ENCODE measurements at regions not wholly inside any gene's neighbourhood (a gene's known extent, or its start where the extent isn't known, plus 50 kb on each side); places are given as distances from the start of the nearest gene placed in this dataset.

DNA sequence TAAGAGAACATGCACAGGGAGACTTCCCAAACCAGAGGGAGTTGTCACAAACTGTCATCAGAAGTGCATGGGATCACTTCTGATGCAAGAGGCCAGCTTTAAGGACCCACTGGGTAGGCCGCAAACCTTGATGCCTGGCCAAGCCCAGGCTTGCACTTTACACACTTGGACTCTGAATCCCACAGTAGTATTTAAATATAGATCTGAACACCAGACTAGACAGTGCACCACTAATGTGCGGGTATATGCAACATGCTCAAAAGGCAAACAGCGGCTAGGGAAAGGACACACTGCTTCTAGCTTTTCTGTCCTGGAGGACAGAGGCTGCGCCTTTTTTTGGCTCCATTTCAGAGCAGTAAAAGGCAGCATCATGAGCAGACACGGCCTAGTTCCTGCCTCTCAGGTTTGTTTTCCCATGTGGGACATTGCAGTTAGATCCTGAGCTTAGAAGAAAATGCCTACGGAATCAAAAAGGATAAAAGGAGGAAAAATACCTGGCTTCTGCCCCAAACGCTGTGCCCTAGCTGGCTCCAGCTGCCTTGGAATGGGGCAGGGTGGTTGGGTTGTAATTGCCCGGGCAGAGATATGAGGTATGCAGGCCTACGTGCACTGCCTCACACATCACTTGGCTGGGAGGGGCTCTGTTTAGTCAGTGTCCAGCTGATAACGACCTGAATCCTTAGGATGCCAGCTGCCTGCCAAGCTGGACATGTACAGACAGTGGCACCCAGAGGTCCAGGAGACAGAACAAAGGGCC, 84.5 kb upstream of the EGLN3 start:
- no peak for DNase-seq
- Histone ChIP-seq H3K36me3 (ENCODE audit: control insufficient read depth in 2 of 3, insufficient read depth in 3 of 3, low read length in 3 of 3) (no peaks in the 10 kb centered on the region), H3K9ac (ENCODE audit: low read length in 3 of 3) (no peak overlapping the region), H3K4me3 (ENCODE audit: low read length in 3 of 3) (no peak overlapping the region), H3K27me3 (ENCODE audit: control insufficient read depth, insufficient read depth, low read length) (no peaks in the 10 kb centered on the region), H3K27ac (ENCODE audit: low read depth in 2 of 2, low read length in 2 of 2) (no peak overlapping the region), H3K4me1 (ENCODE audit: control insufficient read depth in 2 of 3, insufficient read depth in 2 of 3, low read depth in 1 of 3, low read length in 3 of 3) (no peaks in the 10 kb centered on the region), H3K9me3 (ENCODE audit: control insufficient read depth in 2 of 3, insufficient read depth in 1 of 3, low read length in 3 of 3) (no peaks in the 10 kb centered on the region)
- TF ChIP-seq CTCF (IDR thresholded peaks at IDR 0.05; ENCODE audit: borderline replicate concordance, extremely low read depth, insufficient read depth): no peak
- no peak for FAIRE-seq
- intact Hi-C loops (cut with DNase I): no loop called here

DNA sequence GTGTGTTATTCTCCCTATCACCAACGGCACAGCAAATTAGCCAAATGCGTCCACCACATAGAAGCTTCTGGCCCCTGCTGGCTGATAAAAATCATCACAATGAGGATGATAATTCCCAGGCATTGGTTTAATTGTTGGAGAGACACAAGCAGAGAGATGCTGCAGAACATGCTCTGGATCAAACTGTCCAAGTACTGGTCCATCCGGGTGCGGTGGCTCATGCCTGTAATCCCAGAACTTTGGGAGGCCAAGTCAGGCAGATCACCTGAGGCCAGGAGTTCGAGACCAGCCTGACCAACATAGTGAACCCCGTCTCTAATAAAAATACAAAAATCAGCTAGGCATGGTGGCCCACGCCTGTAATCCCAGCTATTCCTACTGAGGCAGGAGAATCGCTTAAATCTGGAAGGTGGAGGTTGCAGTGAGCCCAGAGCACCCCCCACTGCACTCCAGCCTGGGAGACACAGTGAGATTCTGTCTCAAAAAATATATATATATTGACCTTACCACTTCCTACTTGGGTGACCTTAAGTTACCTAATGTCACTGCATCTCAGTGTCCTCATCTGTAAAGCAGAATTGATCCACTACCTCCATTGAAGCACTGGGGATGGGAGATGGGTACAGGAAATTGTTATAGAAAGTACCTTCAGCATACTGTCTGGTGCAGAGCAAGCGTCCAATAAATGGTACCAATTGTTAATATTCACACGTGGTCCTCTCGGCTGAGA, 83.7 kb upstream of the EGLN3 start:
- FAIRE-seq (no peak), DNase-seq (no peak)
- H3K36me3 ChIP-seq (ENCODE audit: control insufficient read depth in 2 of 3, insufficient read depth in 3 of 3, low read length in 3 of 3): no peaks in the 10 kb centered on the region
- no peaks in the 10 kb centered on the region for H3K27me3 ChIP-seq (ENCODE audit: control insufficient read depth, insufficient read depth, low read length)
- no peak overlapping the region for H3K9ac ChIP-seq (ENCODE audit: low read length in 3 of 3)
- no peaks in the 10 kb centered on the region for H3K4me1 ChIP-seq (ENCODE audit: control insufficient read depth in 2 of 3, insufficient read depth in 2 of 3, low read depth in 1 of 3, low read length in 3 of 3)
- no peak overlapping the region for H3K27ac ChIP-seq (ENCODE audit: low read depth in 2 of 2, low read length in 2 of 2)
- H3K4me3 ChIP-seq (ENCODE audit: low read length in 3 of 3): no peak overlapping the region
- TF ChIP-seq CTCF (IDR thresholded peaks at IDR 0.05; ENCODE audit: borderline replicate concordance, extremely low read depth, insufficient read depth): no peak
- H3K9me3 ChIP-seq (ENCODE audit: control insufficient read depth in 2 of 3, insufficient read depth in 1 of 3, low read length in 3 of 3): no peaks in the 10 kb centered on the region
- intact Hi-C loops (cut with DNase I): no loop called here

DNA sequence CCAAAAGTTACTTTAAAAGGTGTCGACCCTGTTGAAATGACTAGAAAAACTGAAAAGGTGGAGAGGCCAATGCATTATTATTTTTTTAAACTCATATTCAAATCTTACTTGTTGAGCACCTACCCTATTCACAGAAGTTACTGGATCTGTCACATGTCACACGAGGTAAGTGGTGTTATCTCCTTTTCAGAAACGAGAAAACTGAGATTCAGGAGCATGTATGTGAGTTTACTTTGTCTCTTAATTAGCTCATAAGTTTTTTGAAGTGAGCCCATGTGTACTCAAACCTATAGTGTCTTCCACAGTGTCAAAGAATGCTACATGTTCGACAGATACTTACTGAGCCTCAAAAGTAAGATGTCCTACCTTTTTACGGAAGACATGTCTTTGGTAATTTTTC, 81.8 kb upstream of the EGLN3 start:
- no peak for DNase-seq
- TF ChIP-seq CTCF (IDR thresholded peaks at IDR 0.05; ENCODE audit: borderline replicate concordance, extremely low read depth, insufficient read depth): no peak
- H3K9me3 ChIP-seq (ENCODE audit: control insufficient read depth in 2 of 3, insufficient read depth in 1 of 3, low read length in 3 of 3): no peaks in the 10 kb centered on the region
- H3K4me1 ChIP-seq (ENCODE audit: control insufficient read depth in 2 of 3, insufficient read depth in 2 of 3, low read depth in 1 of 3, low read length in 3 of 3): no peaks in the 10 kb centered on the region
- no peak for FAIRE-seq
- H3K9ac ChIP-seq (ENCODE audit: low read length in 3 of 3): no peak overlapping the region
- no peaks in the 10 kb centered on the region for H3K36me3 ChIP-seq (ENCODE audit: control insufficient read depth in 2 of 3, insufficient read depth in 3 of 3, low read length in 3 of 3)
- H3K4me3 ChIP-seq (ENCODE audit: low read length in 3 of 3): no peak overlapping the region
- no peak overlapping the region for H3K27ac ChIP-seq (ENCODE audit: low read depth in 2 of 2, low read length in 2 of 2)
- H3K27me3 ChIP-seq (ENCODE audit: control insufficient read depth, insufficient read depth, low read length): no peaks in the 10 kb centered on the region
- intact Hi-C loops (cut with DNase I): no loop called here
